22Rv1 (cell line): ENCODE measurements at regions not wholly inside any gene's neighbourhood (a gene's known extent, or its start where the extent isn't known, plus 50 kb on each side); places are given as distances from the start of the nearest gene placed in this dataset.
"Not testable (repeated sequence)": the region's sequence is repeated elsewhere in the genome, so short reads cannot be mapped to it uniquely, and the experiment has no call there.

Experiments used
- H3K27ac ChIP-seq: fragments of 450-650 bp; 2 replicates; pipeline ENCODE4 v1.5.1; 2017
- CTCF ChIP-seq: fragments of 450-650 bp; IDR thresholded peaks from 2 replicates; pipeline ENCODE4 v1.5.1; 2017; ENCODE audit warnings: mild to moderate bottlenecking
- ZFX ChIP-seq: fragments of 450-650 bp; IDR thresholded peaks from 2 replicates; pipeline ENCODE4 v1.6.1; 2017; ENCODE audit warnings: antibody characterized with exemption, borderline replicate concordance

GRCh38 chr16:26382586-26382985 lies 684.1 kb upstream of the C16orf82 start:
- no peak for TF ChIP-seq CTCF
- TF ChIP-seq ZFX: no peak
- H3K27ac ChIP-seq: no peak overlapping the region

GRCh38 chr16:26386096-26386495 lies 680.6 kb upstream of the C16orf82 start:
- TF ChIP-seq ZFX: no peak
- no peak for TF ChIP-seq CTCF
- H3K27ac ChIP-seq: no peak overlapping the region

GRCh38 chr16:26391833-26392232 lies 674.9 kb upstream of the C16orf82 start:
- TF ChIP-seq CTCF (no peak), ZFX (no peak)
- H3K27ac ChIP-seq: no peak overlapping the region

DNA sequence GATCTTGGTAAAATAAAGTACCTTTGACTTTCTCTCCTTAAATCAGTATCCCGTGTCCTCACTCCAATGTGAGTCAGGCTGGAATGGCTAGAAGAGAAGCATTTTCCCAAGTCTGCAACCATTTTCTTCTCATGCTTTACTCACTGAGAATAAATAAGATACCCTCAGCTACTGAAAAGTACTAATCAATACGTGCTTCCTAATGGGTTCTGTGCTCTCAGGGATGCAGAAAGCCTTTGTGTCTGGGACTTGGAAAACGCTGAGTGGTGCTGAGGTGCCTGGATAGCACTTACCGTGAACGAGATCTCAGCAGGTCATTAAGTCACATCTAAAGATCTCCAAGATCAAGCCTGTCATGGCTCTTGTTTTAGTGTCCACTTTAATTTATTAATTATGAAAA lies 672.3 kb upstream of the C16orf82 start:
- TF ChIP-seq CTCF (no peak), ZFX (no peak)

GRCh38 chr16:26395700-26396099 lies 671.0 kb upstream of the C16orf82 start:
- TF ChIP-seq ZFX (no peak), CTCF (no peak)
- H3K27ac ChIP-seq: no peak overlapping the region

More for the DNA sequence above, 672.3 kb upstream of the C16orf82 start:
- H3K27ac ChIP-seq: no peak overlapping the region

- H3K27ac ChIP-seq: no peak overlapping the region
- TF ChIP-seq CTCF: no peak
Measured at GRCh38 chr16:26396511-26397235, 670.1 kb upstream of the C16orf82 start.

DNA sequence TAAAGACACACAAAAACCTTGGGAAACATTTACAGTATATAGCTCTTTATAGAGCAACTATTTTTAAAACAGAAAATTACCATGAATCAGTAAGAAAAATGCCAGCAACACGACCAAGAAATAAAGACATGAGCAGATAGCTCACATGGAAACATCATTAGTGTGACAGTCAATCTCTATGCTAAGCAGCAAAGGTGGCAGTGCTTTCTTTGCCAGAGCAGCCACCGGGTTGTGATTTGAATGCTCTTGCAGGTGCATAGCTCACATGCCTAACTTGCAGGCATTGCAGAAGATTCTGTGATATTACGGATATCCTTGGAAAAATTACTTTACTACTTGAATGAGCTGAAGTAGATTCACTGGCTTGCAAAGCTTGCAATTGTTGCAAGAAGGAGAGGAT lies 652.9 kb upstream of the C16orf82 start:
- TF ChIP-seq ZFX (no peak), CTCF (no peak)
- H3K27ac ChIP-seq: no peak overlapping the region

DNA sequence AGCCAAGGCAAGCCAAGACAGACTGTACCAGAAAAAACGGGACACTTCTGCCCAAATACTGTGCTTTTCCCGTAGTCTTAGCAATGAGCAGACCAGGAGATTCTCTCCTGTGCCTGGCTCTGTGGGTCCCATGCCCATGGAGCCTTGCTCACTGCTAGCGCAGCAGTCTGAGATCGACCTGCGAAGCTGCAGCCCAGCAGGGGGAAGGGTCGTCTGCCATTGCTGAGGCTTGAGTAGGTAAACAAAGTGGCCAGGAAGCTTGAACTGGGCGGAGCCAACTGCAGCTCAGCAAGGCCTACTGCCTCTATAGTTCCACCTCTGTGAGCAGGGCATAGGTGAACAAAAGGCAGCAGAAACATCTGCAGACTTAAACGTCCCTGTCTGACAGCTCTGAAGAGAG lies 647.3 kb upstream of the C16orf82 start:
- not testable (repeated sequence) for H3K27ac ChIP-seq
